K562 (cell line): ENCODE measurements at regions not wholly inside any gene's neighbourhood (a gene's known extent, or its start where the extent isn't known, plus 50 kb on each side); places are given as distances from the start of the nearest gene placed in this dataset.
"Not testable (repeated sequence)": the region's sequence is repeated elsewhere in the genome, so short reads cannot be mapped to it uniquely, and the experiment has no call there.

ENCODE experiments used
- CREB3 ChIP-seq: fragments of 450-650 bp; conservative IDR thresholded peaks from 2 replicates; pipeline ENCODE4 v1.6.1; 2016; ENCODE audit warnings: missing genetic modification characterization, low read depth, mild to moderate bottlenecking, missing compliant biosample characterization, moderate library complexity
- CTCF ChIP-seq, 3 experiments: IDR thresholded peaks in 2 of 3; conservative IDR thresholded peaks in 1 of 3; 2 replicates each; pipeline ENCODE4 v1.5.1; 2011 to 2012; ENCODE audit warnings: low read length in 3 of 3, mild to moderate bottlenecking in 3 of 3, control low read depth in 2 of 3, improper control_type of control experiment in 1 of 3, inconsistent platforms in 1 of 3, low read depth in 1 of 3, mixed read lengths in 1 of 3, moderate library complexity in 1 of 3; ENCODE audit not compliant: insufficient read depth in 2 of 3
- FOXM1 ChIP-seq, 2 experiments: fragments of 450-650 bp in 1 of 2; sonication (generic) in 1 of 2; formaldehyde crosslinking in 1 of 2; IDR thresholded peaks; 2 replicates each; pipeline versions ENCODE4 v1.6.1 to v1.9.0; 2017 to 2022; ENCODE audit warnings: low read depth in 2 of 2, mild to moderate bottlenecking in 2 of 2, missing genetic modification reagents in 1 of 2, moderate library complexity in 1 of 2
- GABPA ChIP-seq: fragments of 200-800 bp; sonication (Bioruptor generic); conservative IDR thresholded peaks from 2 replicates; pipeline ENCODE4 v1.6.1; 2016; ENCODE audit warnings: low read depth, missing genetic modification characterization, missing compliant biosample characterization
- MTA2 ChIP-seq: fragments of 450-650 bp; IDR thresholded peaks from 2 replicates; pipeline ENCODE4 v1.6.1; 2016; ENCODE audit warnings: low read depth
- POLR2A ChIP-seq: fragments of 450-650 bp; conservative IDR thresholded peaks from 2 replicates; pipeline ENCODE4 v1.6.1; 2016
- RUNX1 ChIP-seq: sonication (generic); IDR thresholded peaks from 2 replicates; pipeline ENCODE4 v1.6.1; 2016; ENCODE audit warnings: antibody characterized with exemption, low read depth
- SNRNP70 ChIP-seq: fragments of 200-400 bp; formaldehyde crosslinking; optimal IDR thresholded peaks from 2 replicates; pipeline ENCODE3; 2017; ENCODE audit warnings: low read depth, low read length
- STAT5B ChIP-seq: fragments of 250-450 bp; sonication (Bioruptor Pico); IDR thresholded peaks from 2 replicates; pipeline ENCODE4 v1.8.0; 2021; ENCODE audit warnings: mild to moderate bottlenecking, inconsistent platforms
- ZNF324 ChIP-seq: fragments of 250-450 bp; sonication (Bioruptor Pico); IDR thresholded peaks from 2 replicates; pipeline ENCODE4 v1.4.0; 2020; ENCODE audit warnings: mild to moderate bottlenecking

- not testable (repeated sequence) for TF ChIP-seq CTCF (IDR thresholded peaks at IDR 0.05 in 2 of 3, conservative IDR thresholded peaks at IDR 0.05 in 1 of 3; ENCODE audit: insufficient read depth in 2 of 3, low read depth in 1 of 3, low read length in 3 of 3); ZNF324 (CRISPR knock-in tag); POLR2A; RUNX1; STAT5B; FOXM1 (IDR thresholded peaks at IDR 0.05; ENCODE audit: low read depth); FOXM1 (CRISPR knock-in tag; IDR thresholded peaks at IDR 0.05; ENCODE audit: low read depth); MTA2; CREB3 (tag); GABPA; SNRNP70
Measured at GRCh38 chr3:75268576-75268975, 395.6 kb upstream of the FRG2C start.
